HepG2 (cell line): ENCODE measurements at regions not wholly inside any gene's neighbourhood (a gene's known extent, or its start where the extent isn't known, plus 50 kb on each side); places are given as distances from the start of the nearest gene placed in this dataset.

Experiments
- ATAC-seq: fragments of 200-7000 bp; cut with Tn5 transposase; 3 replicates; pipeline ENCODE4 v1.9.1; 2020; ENCODE audit warnings: mild to moderate bottlenecking, moderate library complexity
- BruUV-seq: library from RNA; stranded (reverse); fragments of 400-500 nt; replicated peaks from 2 replicates; lab custom pipeline; 2021; lab: Mats Ljungman, UMichigan
- CTCF ChIA-PET: fragments of 300-600 bp; formaldehyde crosslinking; extraction: SDS; loops from one replicate; lab custom pipeline; 2021; ENCODE audit warnings: low total read pairs, inconsistent platforms, low intra/inter-chr PET ratio; lab: Yijun Ruan, JAX
- POLR2A ChIA-PET: fragments of 350-600 bp; sonication (Branson Sonifier 250); formaldehyde crosslinking; loops from one replicate; lab custom pipeline; 2020; ENCODE audit warnings: antibody characterized with exemption, inconsistent platforms; lab: Yijun Ruan, JAX
- DNase-seq: peaks from one replicate; pipeline ENCODE4 v3.0.0-alpha.2; 2015; ENCODE audit warnings: low spot score
- FAIRE-seq: peaks from 3 replicates; lab custom pipeline; 2011; peaks lifted over from hg19 to GRCh38; lab: Jason Lieb, UNC
- H2AFZ ChIP-seq: one replicate; pipeline ENCODE4 v1.6.1; 2011; ENCODE audit warnings: low read length, inconsistent platforms
- H3K27ac ChIP-seq: fragments of 300-600 bp; 3 replicates; pipeline ENCODE4 v1.8.0; 2011; ENCODE audit warnings: mixed run types, mild to moderate bottlenecking, mixed read lengths, low read length, inconsistent platforms; ENCODE audit not compliant: insufficient read depth; ENCODE audit errors: extremely low read length
- H3K27me3 ChIP-seq, 2 experiments: fragments of 200-600 bp in 1 of 2; 2 replicates in 1 of 2; 3 replicates in 1 of 2; pipeline versions ENCODE4 v1.6.0 to v1.8.0; 2011; ENCODE audit warnings: low read length in 2 of 2, mild to moderate bottlenecking in 2 of 2, moderate library complexity in 2 of 2, inconsistent platforms in 1 of 2; ENCODE audit not compliant: insufficient read depth in 2 of 2, control insufficient read depth in 1 of 2
- H3K36me3 ChIP-seq, 2 experiments: fragments of 200-600 bp in 1 of 2; replicated peaks in 1 of 2; 2 replicates in 1 of 2; 3 replicates in 1 of 2; pipeline versions ENCODE4 v1.5.1 to v1.8.0; 2011; ENCODE audit warnings: low read length in 2 of 2, inconsistent platforms in 1 of 2; ENCODE audit not compliant: insufficient read depth in 2 of 2, control insufficient read depth in 1 of 2
- H3K4me1 ChIP-seq: 2 replicates; pipeline ENCODE4 v1.5.1; 2012; ENCODE audit warnings: low read length, inconsistent platforms; ENCODE audit not compliant: insufficient read depth
- H3K4me2 ChIP-seq: 2 replicates; pipeline ENCODE4 v1.6.0; 2011; ENCODE audit warnings: low read depth, low read length, inconsistent platforms
- H3K4me3 ChIP-seq, 3 experiments: fragments of 200-600 bp in 1 of 3; sonication (generic), shearing (Covaris generic) in 1 of 3; replicated peaks in 1 of 3; 2 replicates each; pipeline ENCODE4 v1.5.1; 2011 to 2016; ENCODE audit warnings: low read length in 3 of 3, inconsistent platforms in 2 of 3, low read depth in 2 of 3, mild to moderate bottlenecking in 2 of 3, control low read depth in 1 of 3, mixed read lengths in 1 of 3; ENCODE audit not compliant: insufficient read depth in 1 of 3
- H3K79me2 ChIP-seq: one replicate; pipeline ENCODE4 v1.6.1; 2011; ENCODE audit warnings: low read length, inconsistent platforms; ENCODE audit not compliant: insufficient read depth
- H3K9ac ChIP-seq: 2 replicates; pipeline ENCODE4 v1.6.0; 2011; ENCODE audit warnings: mild to moderate bottlenecking, low read depth, low read length, inconsistent platforms; ENCODE audit not compliant: insufficient read depth
- H3K9me3 ChIP-seq: 2 replicates; pipeline ENCODE4 v1.5.1; 2012; ENCODE audit warnings: mild to moderate bottlenecking, low read length
- H4K20me1 ChIP-seq: 2 replicates; pipeline ENCODE4 v1.6.0; 2011; ENCODE audit warnings: inconsistent platforms, mild to moderate bottlenecking, low read length, moderate library complexity; ENCODE audit not compliant: insufficient read depth
- ATF5 ChIP-seq: sonication (generic); formaldehyde crosslinking; IDR thresholded peaks from 2 replicates; pipeline ENCODE4 v1.4.0; 2020; ENCODE audit warnings: mild to moderate bottlenecking, low read depth, missing genetic modification reagents
- ATRX ChIP-seq: sonication (generic); formaldehyde crosslinking; IDR thresholded peaks from 2 replicates; pipeline ENCODE4 v1.4.0; 2020; ENCODE audit warnings: missing genetic modification reagents, borderline replicate concordance
- HMGXB3 ChIP-seq: sonication (generic); formaldehyde crosslinking; IDR thresholded peaks from 2 replicates; pipeline ENCODE4 v1.4.0; 2020; ENCODE audit warnings: missing genetic modification reagents, borderline replicate concordance
- HNF1A ChIP-seq, 2 experiments: sonication (generic) in 1 of 2; formaldehyde crosslinking in 1 of 2; IDR thresholded peaks; 2 replicates each; pipeline versions ENCODE4 v1.4.0 to v1.6.1; 2016 to 2020; ENCODE audit warnings: borderline replicate concordance in 1 of 2, low read depth in 1 of 2, mild to moderate bottlenecking in 1 of 2, missing genetic modification reagents in 1 of 2
- IRF2 ChIP-seq: IDR thresholded peaks from 2 replicates; pipeline ENCODE4 v1.6.1; 2018; ENCODE audit warnings: missing genetic modification reagents, missing compliant biosample characterization
- SALL2 ChIP-seq: sonication (generic); formaldehyde crosslinking; IDR thresholded peaks from 2 replicates; pipeline ENCODE4 v1.8.1; 2023; ENCODE audit warnings: mild to moderate bottlenecking, missing genetic modification reagents, inconsistent platforms
- SPEN ChIP-seq: sonication (generic); formaldehyde crosslinking; IDR thresholded peaks from 2 replicates; pipeline ENCODE4 v1.5.1; 2020; ENCODE audit warnings: low read depth, mild to moderate bottlenecking, missing genetic modification reagents
- THAP8 ChIP-seq: sonication (generic); formaldehyde crosslinking; IDR thresholded peaks from 2 replicates; pipeline ENCODE4 v1.5.1; 2020; ENCODE audit warnings: missing genetic modification reagents, mild to moderate bottlenecking, borderline replicate concordance
- ZNF230 ChIP-seq: sonication (generic); formaldehyde crosslinking; IDR thresholded peaks from 2 replicates; pipeline ENCODE4 v1.4.0; 2020; ENCODE audit warnings: mild to moderate bottlenecking, missing genetic modification reagents
- ZNF512 ChIP-seq: sonication (generic); formaldehyde crosslinking; IDR thresholded peaks from 2 replicates; pipeline ENCODE4 v1.4.0; 2020; ENCODE audit warnings: mild to moderate bottlenecking, missing genetic modification reagents
- ZNF530 ChIP-seq: sonication (generic); formaldehyde crosslinking; IDR thresholded peaks from 2 replicates; pipeline ENCODE4 v1.5.0; 2020; ENCODE audit warnings: low read depth, mild to moderate bottlenecking, missing genetic modification reagents
- ZNF792 ChIP-seq: IDR thresholded peaks from 2 replicates; pipeline ENCODE4 v1.6.1; 2016
- WGBS: methylation state at CpG from one replicate; pipeline ENCODE4 v1.1.6; 2017; ENCODE audit warnings: low lambda C conversion rate; 5-methylcytosine and 5-hydroxymethylcytosine counted together
- in situ Hi-C: cut with HindIII; loops from 2 replicates; pipeline ENCODE4 v1.10.0; 2017; ENCODE audit warnings: low pct_unique_long_range_greater_than_20kb; ENCODE audit not compliant: extremely low pct_ligation_motif_present
- intact Hi-C: fragments of 100-400 bp; cut with micrococcal nuclease; formaldehyde crosslinking; loops from one replicate; pipeline ENCODE4 v1.10.0; 2022; ENCODE audit not compliant: unreplicated experiment

- Histone ChIP-seq H2AFZ (no peak overlapping the region), H3K27me3 (no peaks in the 10 kb centered on the region), H3K4me3 (no peak overlapping the region), H3K79me2 (no peaks in the 10 kb centered on the region), H3K36me3 (no peaks in the 10 kb centered on the region), H4K20me1 (no peaks in the 10 kb centered on the region), H3K9me3 (peaks cover 37% of the 10 kb centered on the region; the same call in 1 of the 2 replicates), H3K9ac (no peak overlapping the region), H3K4me1 (no peaks in the 10 kb centered on the region), H3K4me2 (no peak overlapping the region), H3K27ac (no peak overlapping the region)
- in situ Hi-C loops, result loop anchor here (25.0 kb wide), 1 partner anchor 140 kb away; no protein-coding TSS in a partner anchor
- 0% methylated on average over 2 of the region's 2 CpGs for WGBS
- POLR2A ChIA-PET, result no interaction called here
- intact Hi-C loops, result no loop called here
- BruUV-seq, result no TSS peak
- peak; percentile 57 for DNase-seq
- FAIRE-seq, result no peak
- CTCF ChIA-PET, result no interaction called here
- peak; percentile 95 for ATAC-seq
- TF ChIP-seq THAP8 (CRISPR knock-in tag) (no peak), ATRX (CRISPR knock-in tag) (no peak), SALL2 (CRISPR knock-in tag) (no peak), SPEN (CRISPR knock-in tag) (no peak), IRF2 (CRISPR knock-in tag) (no peak), ZNF530 (no peak), ZNF512 (CRISPR knock-in tag) (no peak), ZNF230 (CRISPR knock-in tag) (no peak), ZNF792 (CRISPR knock-in tag) (peak; percentile 78), ATF5 (no peak), HNF1A (IDR thresholded peaks at IDR 0.05; ENCODE audit: low read depth) (no peak), HNF1A (CRISPR knock-in tag; IDR thresholded peaks at IDR 0.05; ENCODE audit: borderline replicate concordance) (no peak), HMGXB3 (CRISPR knock-in tag) (no peak)
Observed at GRCh38 chrY:20997355-20997754, 241.4 kb downstream of the RPS4Y2 start.
